ENCODE measurements at regions not wholly inside any gene's neighbourhood (a gene's known extent, or its start where the extent isn't known, plus 50 kb on each side); places are given as distances from the start of the nearest gene placed in this dataset.

GRCh38 chr11:30159546-30159945 is 71.3 kb upstream of the FSHB start:
- no peak for DNase-seq

- no peak for DNase-seq
Observed at GRCh38 chr11:30165652-30166051, 65.2 kb upstream of the FSHB start.

DNA sequence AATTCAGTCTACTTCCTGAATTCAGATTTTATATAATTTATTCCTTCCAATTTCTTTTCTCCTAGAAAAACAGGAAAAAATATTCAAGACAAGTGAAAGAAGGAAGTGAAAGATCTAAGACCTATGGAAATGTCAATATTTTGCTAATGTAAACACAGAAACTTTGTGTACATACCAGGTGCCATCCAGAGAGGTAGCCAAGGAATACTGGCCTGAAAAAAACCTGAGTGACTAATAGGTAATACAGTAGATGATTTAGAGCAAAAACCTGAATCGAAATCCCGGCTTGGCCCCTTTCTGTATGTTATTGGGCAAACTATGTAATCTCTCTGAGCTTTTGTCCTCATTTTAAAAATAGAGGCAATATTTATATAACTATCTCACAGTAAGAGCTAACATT is 59.2 kb upstream of the FSHB start:
- DNase-seq, result no peak

DNA sequence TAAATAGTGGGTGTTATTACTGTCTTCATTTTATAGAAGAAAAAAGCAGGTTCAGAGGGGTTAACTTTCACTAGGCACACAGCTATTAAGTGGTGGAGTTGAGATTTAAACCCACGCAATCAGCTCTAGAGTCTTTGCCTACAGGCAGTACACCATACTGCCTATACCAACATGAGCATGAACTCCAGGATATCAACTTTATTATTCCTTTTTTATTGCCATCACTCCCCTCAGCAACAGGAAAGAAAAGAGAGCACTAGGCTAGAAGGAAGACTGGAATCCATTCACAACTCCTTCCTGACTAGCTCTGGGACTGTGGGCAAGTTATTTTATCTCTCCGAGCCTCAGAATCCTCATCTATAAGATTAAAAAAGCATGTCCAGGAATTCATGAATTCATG is 58.7 kb upstream of the FSHB start:
- DNase-seq, result no peak

- DNase-seq, result no peak
Observed at GRCh38 chr11:30172883-30173311, 57.9 kb upstream of the FSHB start.

DNA sequence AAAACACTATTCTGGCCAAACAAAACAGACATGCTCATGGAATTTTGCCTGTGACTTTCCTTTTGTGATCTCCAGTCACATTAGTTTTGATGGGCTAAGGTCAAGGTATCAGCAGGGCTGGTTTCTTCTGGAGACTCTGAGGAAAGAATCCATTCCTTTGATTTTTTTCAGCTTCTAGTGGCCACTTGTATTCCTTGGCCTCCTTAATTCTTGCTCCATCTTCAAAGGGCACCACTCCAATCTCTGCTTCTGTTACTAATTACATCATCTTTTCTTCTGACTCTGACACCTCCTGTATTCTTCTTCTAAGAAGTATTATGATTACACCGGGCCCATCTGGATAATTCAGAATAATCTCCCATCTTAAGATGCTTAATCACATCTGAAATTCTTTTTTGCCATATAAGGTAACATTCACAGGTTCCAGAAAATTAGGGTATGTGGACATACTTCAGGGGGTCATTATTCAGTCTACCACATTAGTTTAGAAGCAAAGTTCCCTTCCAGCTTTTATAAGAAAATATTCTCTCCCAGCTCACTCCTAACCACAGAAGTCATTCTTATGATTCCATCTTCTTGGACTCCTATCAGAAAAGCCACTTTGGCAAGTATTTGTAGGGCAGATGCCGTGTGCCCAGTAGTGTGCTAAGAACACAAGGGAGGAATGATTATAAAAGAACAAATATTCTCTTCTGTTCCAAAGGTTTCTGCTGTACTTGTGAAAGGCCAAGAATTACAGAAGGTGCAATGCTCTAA is 56.4 kb upstream of the FSHB start:
- DNase-seq, result no peak

Measured in NCI-H1092 (cell line).